T-helper 1 cell treated with Interleukin-12 subunit alpha and Interleukin-12 subunit beta and Interleukin-4 antibody, amounts not matched to agents 30 ng/mL and 1 ng/mL, for 36 hours (primary cell): ENCODE measurements at regions not wholly inside any gene's neighbourhood (a gene's known extent, or its start where the extent isn't known, plus 50 kb on each side); places are given as distances from the start of the nearest gene placed in this dataset.
"Not testable (repeated sequence)": the region's sequence is repeated elsewhere in the genome, so short reads cannot be mapped to it uniquely, and the experiment has no call there.

ENCODE experiments used
- intact Hi-C: fragments of 100-400 bp; cut with micrococcal nuclease; formaldehyde crosslinking; loops from one replicate; pipeline ENCODE4 v1.15.1; 2024

- intact Hi-C loops = no loop called here
Measured at GRCh38 chr20:12435268-12435667, 517.6 kb downstream of the BTBD3 start.

GRCh38 chr20:12453711-12454110 lies 536.0 kb downstream of the BTBD3 start:
- intact Hi-C loops = no loop called here

GRCh38 chr20:12455148-12455547 lies 537.5 kb downstream of the BTBD3 start:
- intact Hi-C loops = no loop called here

GRCh38 chr20:12458241-12458640 lies 540.5 kb downstream of the BTBD3 start:
- intact Hi-C loops = no loop called here

- intact Hi-C loops = no loop called here
Measured at GRCh38 chr20:12464036-12464435, 544.7 kb upstream of the SPTLC3 start.

- intact Hi-C loops = no loop called here
Measured at GRCh38 chr20:12466915-12467314, 541.9 kb upstream of the SPTLC3 start.

- intact Hi-C loops = no loop called here
Measured at GRCh38 chr20:12467758-12468157, 541.0 kb upstream of the SPTLC3 start.

- intact Hi-C loops = no loop called here
Measured at GRCh38 chr20:12482661-12483060, 526.1 kb upstream of the SPTLC3 start.

- intact Hi-C loops = no loop called here
Measured at GRCh38 chr20:12502443-12502842, 506.3 kb upstream of the SPTLC3 start.

GRCh38 chr20:12504779-12505178 lies 504.0 kb upstream of the SPTLC3 start:
- intact Hi-C loops = no loop called here

- intact Hi-C loops = no loop called here
Measured at GRCh38 chr20:12511499-12511898, 497.3 kb upstream of the SPTLC3 start.

GRCh38 chr20:12512755-12513154 lies 496.0 kb upstream of the SPTLC3 start:
- intact Hi-C loops = no loop called here

GRCh38 chr20:12528104-12528503 lies 480.7 kb upstream of the SPTLC3 start:
- intact Hi-C loops = no loop called here

- intact Hi-C loops = no loop called here
Measured at GRCh38 chr20:12528591-12529041, 480.2 kb upstream of the SPTLC3 start.

GRCh38 chr20:12531626-12532025 lies 477.1 kb upstream of the SPTLC3 start:
- intact Hi-C loops = no loop called here

- intact Hi-C loops = no loop called here
Measured at GRCh38 chr20:12535316-12535715, 473.5 kb upstream of the SPTLC3 start.

GRCh38 chr20:12535770-12536169 lies 473.0 kb upstream of the SPTLC3 start:
- intact Hi-C loops = no loop called here

GRCh38 chr20:12554426-12554825 lies 454.3 kb upstream of the SPTLC3 start:
- intact Hi-C loops = no loop called here

GRCh38 chr20:12555369-12555768 lies 453.4 kb upstream of the SPTLC3 start:
- intact Hi-C loops = no loop called here

- intact Hi-C loops = not testable (repeated sequence)
Measured at GRCh38 chr20:12555849-12556248, 452.9 kb upstream of the SPTLC3 start.

GRCh38 chr20:12557224-12557623 lies 451.5 kb upstream of the SPTLC3 start:
- intact Hi-C loops = no loop called here

GRCh38 chr20:12564979-12565378 lies 443.8 kb upstream of the SPTLC3 start:
- intact Hi-C loops = no loop called here

GRCh38 chr20:12566596-12566995 lies 442.2 kb upstream of the SPTLC3 start:
- intact Hi-C loops = no loop called here

GRCh38 chr20:12570371-12570770 lies 438.4 kb upstream of the SPTLC3 start:
- intact Hi-C loops = no loop called here
